Fibroblast of the aortic adventitia (primary cell): ENCODE measurements at regions not wholly inside any gene's neighbourhood (a gene's known extent, or its start where the extent isn't known, plus 50 kb on each side); places are given as distances from the start of the nearest gene placed in this dataset.

Source experiments
- DNase-seq: peaks from one replicate; pipeline ENCODE4 v3.0.0-alpha.2; 2010; ENCODE audit warnings: low read depth
- H3K4me3 ChIP-seq: 2 replicates; pipeline ENCODE4 v1.5.1; 2011; ENCODE audit warnings: low read depth, mild to moderate bottlenecking, control low read depth, low read length, moderate library complexity
- CTCF ChIP-seq: IDR thresholded peaks from 2 replicates; pipeline ENCODE4 v1.5.1; 2011; ENCODE audit warnings: mild to moderate bottlenecking, low read length, control low read depth, inconsistent platforms; ENCODE audit not compliant: insufficient read depth

GRCh38 chr10:131829156-131829930 lies 71.5 kb upstream of the PPP2R2D start:
- no peak overlapping the region for H3K4me3 ChIP-seq
- TF ChIP-seq CTCF = no peak
- DNase-seq = no peak

- no peak for DNase-seq
- TF ChIP-seq CTCF = no peak
- no peak overlapping the region for H3K4me3 ChIP-seq
These were observed 70.2 kb upstream of the PPP2R2D start for GRCh38 chr10:131830446-131831130.

GRCh38 chr10:131831561-131831960 lies 69.2 kb upstream of the PPP2R2D start:
- TF ChIP-seq CTCF = no peak
- no peak for DNase-seq
- H3K4me3 ChIP-seq = no peak overlapping the region

- no peak for DNase-seq
- no peak overlapping the region for H3K4me3 ChIP-seq
- no peak for TF ChIP-seq CTCF
These were observed 68.6 kb upstream of the PPP2R2D start for GRCh38 chr10:131832056-131832685.

- TF ChIP-seq CTCF = no peak
- no peak for DNase-seq
These were observed 67.8 kb upstream of the PPP2R2D start for GRCh38 chr10:131833013-131833412.

GRCh38 chr10:131833446-131834080 lies 67.2 kb upstream of the PPP2R2D start:
- DNase-seq = no peak
- no peak overlapping the region for H3K4me3 ChIP-seq

More at GRCh38 chr10:131833013-131833412, 67.8 kb upstream of the PPP2R2D start:
- H3K4me3 ChIP-seq = no peak overlapping the region

More at GRCh38 chr10:131833446-131834080, 67.2 kb upstream of the PPP2R2D start:
- no peak for TF ChIP-seq CTCF
